Right atrium auricular region (tissue), 2 donors: ENCODE measurements at regions not wholly inside any gene's neighbourhood (a gene's known extent, or its start where the extent isn't known, plus 50 kb on each side); places are given as distances from the start of the nearest gene placed in this dataset.

Experiments
- DNase-seq: peaks from one replicate; pipeline ENCODE4 v3.0.0-alpha.2; 2019; ENCODE audit warnings: low spot score
- H3K27ac ChIP-seq, 2 donors: fragments of 200-600 bp; sonication (generic); 1 replicate in 1 of 2; 2 replicates in 1 of 2; pipeline ENCODE4 v1.5.1; 2016 to 2019
- H3K27me3 ChIP-seq, 2 donors: fragments of 200-600 bp; sonication (generic); one replicate each; pipeline versions ENCODE4 v1.5.1 to v1.6.0; 2017 to 2019
- H3K36me3 ChIP-seq: fragments of 200-600 bp; sonication (generic); one replicate; pipeline ENCODE4 v1.5.1; 2016
- H3K4me1 ChIP-seq, 2 donors: fragments of 200-600 bp; sonication (generic); one replicate each; pipeline versions ENCODE4 v1.5.1 to v1.6.0; 2017 to 2019
- H3K4me3 ChIP-seq, 2 donors: fragments of 200-600 bp; sonication (generic); 1 replicate in 1 of 2; 2 replicates in 1 of 2; pipeline ENCODE4 v1.5.1; 2017 to 2019; ENCODE audit warnings: mild to moderate bottlenecking in 1 of 2, moderate library complexity in 1 of 2
- H3K9me3 ChIP-seq, 2 donors: fragments of 200-600 bp; sonication (generic); one replicate each; pipeline ENCODE4 v1.5.1; 2019
- TF ChIP-seq, protein P1 (sequence below), 2 donors: fragments of 200-600 bp; sonication (generic); IDR thresholded peaks; one replicate each; pipeline ENCODE4 v1.5.1; 2019; ENCODE audit warnings: antibody characterized with exemption in 2 of 2

GRCh38 chr2:150946831-150947230 is 314.8 kb downstream of the RBM43 start:
- TF ChIP-seq, protein P1, sequence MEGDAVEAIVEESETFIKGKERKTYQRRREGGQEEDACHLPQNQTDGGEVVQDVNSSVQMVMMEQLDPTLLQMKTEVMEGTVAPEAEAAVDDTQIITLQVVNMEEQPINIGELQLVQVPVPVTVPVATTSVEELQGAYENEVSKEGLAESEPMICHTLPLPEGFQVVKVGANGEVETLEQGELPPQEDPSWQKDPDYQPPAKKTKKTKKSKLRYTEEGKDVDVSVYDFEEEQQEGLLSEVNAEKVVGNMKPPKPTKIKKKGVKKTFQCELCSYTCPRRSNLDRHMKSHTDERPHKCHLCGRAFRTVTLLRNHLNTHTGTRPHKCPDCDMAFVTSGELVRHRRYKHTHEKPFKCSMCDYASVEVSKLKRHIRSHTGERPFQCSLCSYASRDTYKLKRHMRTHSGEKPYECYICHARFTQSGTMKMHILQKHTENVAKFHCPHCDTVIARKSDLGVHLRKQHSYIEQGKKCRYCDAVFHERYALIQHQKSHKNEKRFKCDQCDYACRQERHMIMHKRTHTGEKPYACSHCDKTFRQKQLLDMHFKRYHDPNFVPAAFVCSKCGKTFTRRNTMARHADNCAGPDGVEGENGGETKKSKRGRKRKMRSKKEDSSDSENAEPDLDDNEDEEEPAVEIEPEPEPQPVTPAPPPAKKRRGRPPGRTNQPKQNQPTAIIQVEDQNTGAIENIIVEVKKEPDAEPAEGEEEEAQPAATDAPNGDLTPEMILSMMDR (IDR thresholded peaks at IDR 0.05): no peak
- DNase-seq: no peak
- Histone ChIP-seq H3K36me3 (no peaks in the 10 kb centered on the region), H3K27ac (no peak overlapping the region), H3K4me3 (no peak overlapping the region), H3K9me3 (peaks cover 0 to 9% of the 10 kb centered on the region in 2 donors), H3K27me3 (no peaks in the 10 kb centered on the region), H3K4me1 (no peaks in the 10 kb centered on the region)

- Histone ChIP-seq H3K27ac (no peak overlapping the region), H3K4me3 (no peak overlapping the region), H3K4me1 (no peaks in the 10 kb centered on the region), H3K9me3 (no peaks in the 10 kb centered on the region), H3K27me3 (no peaks in the 10 kb centered on the region), H3K36me3 (no peaks in the 10 kb centered on the region)
- TF ChIP-seq, protein P1 (IDR thresholded peaks at IDR 0.05): no peak
- DNase-seq: no peak
Observed at GRCh38 chr2:150944315-150944714, 317.3 kb downstream of the RBM43 start.

DNA sequence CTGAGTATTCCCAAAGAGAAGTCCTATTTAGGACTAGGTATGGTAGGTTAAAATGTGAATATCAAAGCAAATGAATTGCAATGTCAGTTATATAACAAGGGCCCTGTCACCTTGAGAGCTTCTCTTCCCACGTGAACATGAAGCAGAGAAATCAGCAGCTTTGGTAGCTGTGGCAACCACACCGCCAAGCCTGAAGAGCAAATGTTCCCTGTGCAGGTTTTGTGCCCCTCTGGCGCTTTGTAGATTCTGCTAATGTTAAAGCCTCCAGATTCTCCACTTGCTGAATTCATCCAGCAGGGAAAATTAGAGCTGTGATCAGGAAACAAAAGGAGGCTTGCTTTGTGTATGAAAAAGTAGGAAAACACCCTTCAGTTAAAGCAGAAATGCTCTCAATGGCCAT is 322.6 kb downstream of the RBM43 start:
- H3K36me3 ChIP-seq: no peaks in the 10 kb centered on the region

DNA sequence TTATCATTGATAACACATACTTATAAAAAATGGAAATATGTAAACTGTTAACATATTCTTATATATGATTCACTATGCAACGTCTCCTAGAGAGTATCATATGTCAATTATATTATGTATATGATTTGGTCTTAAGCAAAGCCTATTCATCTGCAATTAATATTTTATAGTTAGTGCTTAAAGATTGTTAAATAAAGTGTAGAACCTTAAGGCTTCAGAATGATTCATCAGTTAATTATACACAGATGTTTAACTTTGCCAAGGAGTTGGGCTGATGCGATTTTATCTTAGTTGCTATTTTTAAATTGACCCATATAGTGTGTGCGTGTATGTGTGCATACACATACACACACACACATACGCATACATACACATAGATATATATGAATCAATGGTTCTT is 323.1 kb downstream of the RBM43 start:
- no peaks in the 10 kb centered on the region for H3K36me3 ChIP-seq
- no peak overlapping the region for H3K4me3 ChIP-seq
- no peaks in the 10 kb centered on the region for H3K9me3 ChIP-seq
- H3K4me1 ChIP-seq: no peaks in the 10 kb centered on the region
- TF ChIP-seq, protein P1 (IDR thresholded peaks at IDR 0.05): no peak
- no peaks in the 10 kb centered on the region for H3K27me3 ChIP-seq
- no peak overlapping the region for H3K27ac ChIP-seq
- no peak for DNase-seq

More for the DNA sequence above, 322.6 kb downstream of the RBM43 start:
- TF ChIP-seq, protein P1 (IDR thresholded peaks at IDR 0.05): no peak
- no peak overlapping the region for H3K27ac ChIP-seq
- no peaks in the 10 kb centered on the region for H3K9me3 ChIP-seq
- no peaks in the 10 kb centered on the region for H3K4me1 ChIP-seq
- H3K4me3 ChIP-seq: no peak overlapping the region
- H3K27me3 ChIP-seq: no peaks in the 10 kb centered on the region
- DNase-seq: no peak

DNA sequence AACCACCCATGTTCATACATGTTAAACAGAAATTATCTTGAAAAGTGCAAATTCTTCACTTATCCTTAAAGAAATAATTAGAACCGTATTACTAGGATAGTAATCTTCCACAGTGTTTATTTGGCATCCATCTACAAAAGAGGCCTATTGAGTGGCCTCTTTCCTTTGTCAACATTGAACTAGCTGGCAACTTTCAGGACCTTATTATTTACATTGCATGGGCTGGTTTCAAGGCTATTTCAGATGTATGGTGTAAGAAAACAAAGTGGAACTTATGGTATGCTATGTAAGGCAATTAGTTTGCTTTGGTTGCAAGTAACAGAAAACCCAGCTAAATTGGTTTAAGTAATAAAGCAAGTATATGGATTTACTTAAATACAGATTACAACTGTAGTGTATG is 324.6 kb downstream of the RBM43 start:
- no peaks in the 10 kb centered on the region for H3K36me3 ChIP-seq
- H3K27ac ChIP-seq: no peak overlapping the region
- TF ChIP-seq, protein P1 (IDR thresholded peaks at IDR 0.05): no peak

DNA sequence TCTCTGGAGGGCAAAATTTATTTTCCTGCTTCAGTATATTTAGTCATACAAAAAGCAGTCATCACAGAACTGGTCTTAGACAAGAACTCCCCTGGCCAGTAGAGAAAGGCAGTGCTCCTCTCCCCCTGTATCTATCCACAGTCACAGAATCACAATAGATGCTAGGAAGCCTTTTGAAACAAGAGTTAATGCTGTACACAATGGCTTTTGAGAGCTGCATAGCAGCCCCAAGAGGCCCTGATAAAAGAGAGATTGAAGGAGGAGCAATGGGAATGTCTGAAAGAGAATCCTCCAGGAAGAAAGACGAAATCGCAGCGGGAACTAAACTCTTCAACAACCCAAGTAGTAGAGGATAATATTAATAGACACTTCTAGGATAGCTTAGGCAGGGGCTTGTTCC is 330.2 kb downstream of the RBM43 start:
- DNase-seq: no peak
- Histone ChIP-seq H3K27me3 (no peaks in the 10 kb centered on the region), H3K36me3 (no peaks in the 10 kb centered on the region), H3K4me3 (no peak overlapping the region), H3K9me3 (no peaks in the 10 kb centered on the region), H3K27ac (no peak overlapping the region), H3K4me1 (no peaks in the 10 kb centered on the region)
- TF ChIP-seq, protein P1 (IDR thresholded peaks at IDR 0.05): no peak

More for the DNA sequence above, 324.6 kb downstream of the RBM43 start:
- Histone ChIP-seq H3K27me3 (no peaks in the 10 kb centered on the region), H3K9me3 (no peaks in the 10 kb centered on the region), H3K4me1 (no peaks in the 10 kb centered on the region), H3K4me3 (no peak overlapping the region)
- DNase-seq: no peak
